ENCODE measurements at regions not wholly inside any gene's neighbourhood (a gene's known extent, or its start where the extent isn't known, plus 50 kb on each side); places are given as distances from the start of the nearest gene placed in this dataset.
"Not testable (repeated sequence)": the region's sequence is repeated elsewhere in the genome, so short reads cannot be mapped to it uniquely, and the experiment has no call there.

DNA sequence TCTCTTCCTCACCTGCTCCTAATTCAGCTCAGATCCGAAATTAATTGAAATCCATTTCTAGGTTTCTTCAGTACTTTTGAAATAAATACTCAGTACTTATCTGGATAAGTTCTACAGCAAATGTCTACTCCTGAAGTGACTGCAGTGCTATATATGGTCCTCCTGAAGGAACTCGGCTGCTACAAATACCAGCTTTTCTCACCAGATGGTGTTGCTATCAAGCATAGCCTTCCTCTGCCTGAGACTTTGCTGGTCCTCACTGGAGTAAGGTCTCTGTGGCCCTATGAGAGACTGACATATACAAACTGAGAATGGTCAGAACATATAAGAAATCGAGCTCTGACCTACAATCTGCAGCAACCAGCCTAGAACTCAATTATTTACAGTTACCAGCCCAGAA, 161.6 kb downstream of the NDFIP2 start:
- no peak for DNase-seq

DNA sequence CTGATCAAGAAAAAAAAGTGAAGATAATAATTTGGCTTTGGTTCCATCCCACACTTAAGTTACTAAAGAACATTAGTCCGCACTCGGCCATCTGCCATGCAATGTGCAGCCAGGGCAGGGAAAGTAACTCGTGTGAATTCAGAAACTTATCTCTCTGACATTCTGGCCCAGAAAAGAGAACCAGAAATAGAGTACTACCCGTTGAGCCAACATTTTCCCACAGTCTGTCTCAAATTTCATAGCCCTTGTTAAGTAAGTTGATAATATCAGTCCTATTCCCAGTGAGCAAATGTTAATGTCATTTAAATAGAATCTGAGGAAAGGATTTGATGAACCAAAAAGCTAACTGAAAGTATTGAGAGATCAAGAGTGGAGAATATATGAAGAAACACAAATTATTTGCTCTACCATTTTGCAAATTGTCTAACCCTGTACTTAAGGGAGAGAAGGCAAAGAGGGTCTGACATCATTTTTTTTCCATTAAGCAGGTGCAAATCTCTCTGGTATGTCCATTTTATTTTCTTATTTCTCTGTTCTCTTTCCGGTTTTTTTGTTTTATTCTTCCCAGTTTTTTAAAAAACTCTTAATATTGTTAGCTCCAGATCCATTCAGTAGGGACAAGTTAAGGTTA, 156.3 kb downstream of the NDFIP2 start:
- no peak for DNase-seq

DNA sequence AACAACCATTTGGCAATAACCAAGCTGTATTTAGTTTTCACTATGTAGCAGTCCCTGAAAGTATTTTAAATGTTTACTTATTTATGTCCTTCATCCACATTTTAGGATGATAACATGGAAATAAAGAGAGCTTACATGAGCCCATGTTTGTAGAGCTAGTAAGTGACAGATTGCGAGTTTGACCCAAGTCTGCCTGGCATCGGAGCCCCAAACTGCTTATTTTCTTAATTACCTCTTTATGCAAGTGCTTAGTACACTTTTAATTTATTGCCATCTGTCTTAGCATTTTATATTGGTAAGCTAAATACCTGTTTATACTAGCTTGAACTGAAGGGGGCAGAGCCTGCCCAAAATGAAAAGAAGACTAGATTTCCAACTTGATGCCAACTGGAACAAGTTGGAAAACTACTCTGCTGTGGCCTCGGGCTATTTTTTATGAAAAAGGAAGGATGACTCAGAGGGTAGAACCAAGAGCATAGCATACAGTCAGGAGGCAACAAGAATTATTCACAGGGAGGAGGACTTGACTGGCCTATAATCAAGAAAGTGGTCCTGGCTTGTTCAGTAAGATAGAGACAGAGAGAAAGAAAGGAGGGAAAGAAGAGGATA, 150.2 kb downstream of the NDFIP2 start:
- no peak for DNase-seq

DNA sequence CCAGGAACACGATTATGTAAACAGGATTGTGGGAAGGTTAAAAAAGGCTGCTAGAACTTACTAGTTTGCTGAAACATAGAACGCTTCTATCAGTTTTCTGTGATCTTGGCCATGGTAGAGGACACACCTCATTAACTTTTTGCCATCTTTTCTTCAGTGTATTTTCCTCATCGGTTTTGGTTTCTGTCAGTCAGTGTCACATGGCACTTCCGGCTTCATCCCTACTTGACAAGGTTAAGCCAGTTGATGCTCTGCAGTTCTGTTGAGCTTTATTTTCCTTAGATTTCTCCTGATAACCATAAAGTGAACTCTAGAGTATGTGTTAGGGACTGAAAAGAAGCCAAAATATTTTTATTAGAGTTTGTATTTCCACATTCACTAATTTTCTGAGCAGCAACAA, 147.5 kb downstream of the NDFIP2 start:
- DNase-seq, result no peak

DNA sequence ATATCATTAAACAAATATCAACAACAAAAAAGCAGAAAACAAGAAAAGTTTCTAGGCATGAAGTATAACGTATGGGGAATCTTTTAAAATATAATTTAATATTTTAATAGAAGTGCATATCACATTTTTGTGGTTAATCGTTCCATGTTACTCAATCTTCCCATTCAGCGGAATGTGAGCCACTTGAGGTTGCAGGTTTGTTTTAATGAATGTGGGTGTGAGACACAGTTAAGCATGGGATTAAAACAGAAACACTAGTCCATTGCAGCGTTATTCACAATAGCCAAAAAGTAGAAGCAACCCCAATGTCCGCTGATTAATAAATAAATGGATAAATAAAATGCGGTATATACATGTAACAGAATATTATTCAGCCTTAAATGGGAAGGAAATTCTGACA, 146.0 kb downstream of the NDFIP2 start:
- DNase-seq, result no peak

DNA sequence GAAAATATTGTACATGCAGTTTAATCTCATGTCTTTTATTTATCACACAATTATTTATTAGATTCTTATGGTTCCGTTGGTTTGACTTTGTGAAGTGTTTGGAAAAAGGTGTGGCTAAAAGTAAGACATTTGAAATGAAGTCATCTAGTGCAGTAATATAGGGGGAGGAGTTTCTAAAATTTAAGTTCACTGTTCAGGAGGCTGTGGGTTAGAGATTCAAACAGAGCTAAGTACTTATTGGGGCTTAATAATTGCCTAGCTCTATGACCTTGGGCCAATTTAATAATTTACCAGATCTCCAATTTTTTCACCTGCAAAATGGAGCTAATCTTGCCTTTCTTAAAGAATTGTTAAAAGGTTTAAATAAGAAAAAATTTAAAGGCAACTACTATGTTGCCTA, 144.6 kb downstream of the NDFIP2 start:
- DNase-seq, result no peak

DNA sequence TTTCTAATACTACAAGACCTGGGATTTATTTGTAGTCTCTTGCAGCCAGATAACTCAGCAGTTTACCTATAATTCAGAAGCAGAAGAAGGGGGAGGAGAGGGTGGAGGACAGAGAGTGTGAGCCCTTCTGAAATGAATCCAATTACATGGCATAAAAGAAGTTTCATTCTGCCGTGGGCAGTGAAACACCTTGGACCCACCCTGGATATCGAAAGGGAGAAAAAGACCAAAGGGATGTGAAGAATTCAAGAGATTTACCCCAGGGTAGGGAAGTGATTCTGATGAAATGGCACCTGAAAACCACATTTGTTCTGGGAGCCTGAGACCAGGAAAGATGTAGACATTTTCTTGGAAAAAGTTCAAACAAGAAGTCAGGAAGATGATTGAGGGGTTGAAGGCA, 140.9 kb downstream of the NDFIP2 start:
- DNase-seq, result no peak

DNA sequence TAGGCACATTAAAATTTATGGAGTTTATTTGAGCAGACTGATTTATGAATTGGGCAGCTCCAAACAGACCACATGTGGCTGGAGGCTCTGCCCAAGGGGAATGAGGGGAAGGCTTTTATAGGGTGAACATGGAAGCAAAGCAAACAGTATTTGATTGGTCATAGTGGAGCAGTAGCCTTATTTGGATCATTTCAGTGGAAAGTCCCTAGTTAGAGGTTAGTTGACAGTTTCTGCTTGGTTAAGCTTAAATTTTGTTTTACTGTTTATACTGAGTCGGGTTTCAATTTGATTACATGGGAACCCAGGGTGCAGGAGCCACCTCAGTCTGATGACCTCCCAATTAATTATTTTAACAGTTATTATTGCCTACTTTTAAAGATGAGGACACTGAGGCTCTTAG, 140.5 kb downstream of the NDFIP2 start:
- no peak for DNase-seq

DNA sequence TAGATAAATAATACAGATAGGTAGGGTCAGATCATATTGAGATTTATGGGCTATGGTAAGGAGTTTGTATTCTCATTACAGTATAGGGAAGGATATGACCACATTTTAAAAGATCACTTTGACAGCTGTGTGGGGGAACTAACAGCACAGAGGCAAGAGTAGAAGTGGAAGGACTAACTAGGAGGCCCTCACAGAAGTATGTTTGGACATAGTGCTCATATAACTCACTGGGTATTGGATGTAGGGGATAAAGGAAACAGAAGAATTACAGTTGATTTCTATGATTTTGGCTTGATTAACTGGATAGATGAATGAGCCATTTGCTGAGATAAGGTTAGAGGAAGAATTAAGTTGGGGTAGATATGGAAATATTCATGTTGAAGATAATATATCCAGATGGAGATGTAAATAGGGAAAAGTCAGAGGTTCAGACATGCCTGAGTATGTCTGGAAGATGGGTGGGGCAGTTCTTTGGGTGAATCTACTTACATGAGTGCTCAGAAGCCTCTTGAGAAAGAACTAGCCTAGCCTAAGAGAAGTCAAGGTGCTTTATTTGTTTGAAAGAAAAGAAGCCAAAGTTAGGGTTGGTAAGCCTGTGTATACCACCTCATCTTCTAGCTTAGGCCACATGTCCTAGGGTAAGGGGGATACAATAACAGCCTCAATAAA, 133.4 kb downstream of the NDFIP2 start:
- no peak for DNase-seq

DNA sequence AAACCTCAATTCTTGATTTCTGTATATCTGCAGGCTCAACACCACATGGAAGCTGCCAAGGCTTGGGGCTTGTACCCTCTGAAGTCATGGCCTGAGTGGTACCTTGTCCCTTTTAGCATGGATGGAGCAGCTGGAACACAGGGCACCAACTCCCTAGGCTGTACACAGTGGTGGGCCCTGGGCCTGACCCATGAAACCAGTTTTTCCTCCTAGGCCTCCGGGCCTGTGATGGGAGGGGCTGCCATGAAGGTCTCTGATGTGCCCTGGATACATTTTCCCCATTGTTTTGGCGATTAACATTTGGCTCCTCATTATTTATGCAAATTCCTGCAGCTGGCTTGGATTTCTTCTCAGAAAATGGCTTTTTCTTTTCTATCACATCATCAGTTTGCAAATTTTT, 131.6 kb downstream of the NDFIP2 start:
- DNase-seq, result no peak

DNA sequence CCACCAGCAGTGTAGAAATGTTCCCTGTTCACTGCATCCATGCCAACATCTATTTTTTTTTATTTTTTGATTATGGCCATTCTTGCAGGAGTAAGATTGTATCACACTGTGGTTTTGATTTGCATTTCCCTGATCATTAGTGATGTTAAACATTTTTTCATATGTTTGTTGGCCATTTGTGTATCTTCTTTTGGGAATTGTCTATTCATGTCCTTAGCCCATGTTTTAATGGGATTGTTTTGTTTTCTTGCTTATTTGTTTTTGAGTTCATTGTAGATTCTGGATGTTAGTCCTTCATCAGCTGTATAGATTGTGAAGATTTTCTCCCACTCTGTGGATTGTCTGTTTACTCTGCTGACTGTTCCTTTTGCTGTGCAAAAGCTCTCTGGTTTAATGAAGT, 126.9 kb downstream of the NDFIP2 start:
- DNase-seq, result not testable (repeated sequence)

Measured in activated effector memory CD4-positive, alpha-beta T cell treated with anti-CD3 and anti-CD28 coated beads, Interleukin-2, amount 50 U/mL, for 16 hours (primary cell).